Adrenal gland (tissue), 5 donors: ENCODE measurements at regions not wholly inside any gene's neighbourhood (a gene's known extent, or its start where the extent isn't known, plus 50 kb on each side); places are given as distances from the start of the nearest gene placed in this dataset.

Source experiments
- CTCF ChIP-seq, 6 experiments: fragments of 450-650 bp in 4 of 6; fragments of 200-600 bp in 2 of 6; sonication (generic) in 1 of 6; IDR thresholded peaks; 1 replicate in 5 of 6; 2 replicates in 1 of 6; pipeline versions ENCODE4 v1.5.1 to v1.8.0; 2016 to 2021; ENCODE audit warnings: antibody characterized with exemption in 6 of 6, mild to moderate bottlenecking in 2 of 6, moderate library complexity in 1 of 6
- POLR2A ChIP-seq, 2 donors: fragments of 450-650 bp; IDR thresholded peaks; one replicate each; pipeline ENCODE4 v1.6.1; 2017; ENCODE audit warnings: antibody characterized with exemption in 2 of 2, mild to moderate bottlenecking in 2 of 2, moderate library complexity in 1 of 2
- donor health status: DM: no; HTN: no; CAD: no.

- TF ChIP-seq CTCF (IDR thresholded peaks at IDR 0.05): no peak
- no peak for TF ChIP-seq POLR2A (IDR thresholded peaks at IDR 0.05)
These were observed 176.6 kb upstream of the CDKN3 start for GRCh38 chr14:54220071-54220703.
